ENCODE measurements at regions not wholly inside any gene's neighbourhood (a gene's known extent, or its start where the extent isn't known, plus 50 kb on each side); places are given as distances from the start of the nearest gene placed in this dataset.

DNA sequence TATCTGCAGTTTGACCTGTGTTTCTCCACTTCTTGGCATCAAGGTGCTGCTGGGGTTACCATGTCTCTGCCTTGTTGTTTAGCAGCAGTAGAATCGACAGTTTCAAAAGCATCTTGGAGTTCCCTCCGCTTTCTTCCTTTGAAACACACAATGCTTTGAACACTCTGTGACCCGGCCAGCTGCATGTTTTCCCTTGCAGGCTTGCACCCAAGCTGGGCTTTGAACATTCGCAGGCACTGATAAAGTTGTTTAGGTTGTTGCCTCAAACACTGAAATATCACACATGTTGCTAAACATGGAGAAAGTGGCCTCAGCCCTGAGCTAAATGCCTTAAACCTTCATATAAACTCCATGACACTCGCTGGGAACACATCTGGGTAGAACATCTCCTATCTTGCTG, 251.7 kb downstream of the TSN start:
- H3K9ac ChIP-seq (replicated peaks in 1 of 4; ENCODE audit: extremely low read depth in 1 of 4, low read depth in 3 of 4, low read length in 3 of 4): no peak overlapping the region
- no peak overlapping the region for H4K8ac ChIP-seq (ENCODE audit: extremely low read depth, insufficient read depth, low read length)
- H2AFZ ChIP-seq (ENCODE audit: low read length): no peak overlapping the region; the same call in 1 of the 2 replicates
- H3K27ac ChIP-seq (ENCODE audit: low read depth, low read length): no peak overlapping the region
- CTCF ChIA-PET (ENCODE audit: partially characterized antibody): interaction anchor here (1.2 to 1.5 kb wide), 3 partner anchors 14 to 105 kb away, joined by 3 read pairs; no protein-coding TSS in a partner anchor
- no peak overlapping the region for H3K4ac ChIP-seq (replicated peaks; ENCODE audit: insufficient read length, low read depth, low read length)
- POLR2A ChIA-PET (ENCODE audit: partially characterized antibody): no interaction called here
- no peaks in the 10 kb centered on the region for H3K27me3 ChIP-seq (replicated peaks in 1 of 4; ENCODE audit: control insufficient read depth in 3 of 4, extremely low read depth in 1 of 4, insufficient read depth in 3 of 4, low read length in 3 of 4)
- H3K56ac ChIP-seq (replicated peaks; ENCODE audit: insufficient read length, low read depth, low read length): no peak overlapping the region
- no peak overlapping the region for H3K4me3 ChIP-seq (ENCODE audit: extremely low read depth in 1 of 4, insufficient read depth in 2 of 4, low read depth in 3 of 4, low read length in 4 of 4)
- 87% methylated on average over 5 of the region's 5 CpGs; no CpG with 5 or more reads in 1 of the 2 experiments for WGBS, 2 experiments (ENCODE audit: extremely low coverage in 1 of 2, insufficient coverage in 1 of 2, insufficient read length in 1 of 2, insufficient replicate concordance in 2 of 2, low coverage in 1 of 2, low lambda C conversion rate in 2 of 2, missing lambda C conversion rate in 1 of 2)
- no peaks in the 10 kb centered on the region for H3K23me2 ChIP-seq (ENCODE audit: low read depth, low read length)
- FAIRE-seq (no peak), DNase-seq (ENCODE audit: low read depth in 1 of 2, low spot score in 2 of 2) (no peak)
- no peak overlapping the region for H3K4me2 ChIP-seq (ENCODE audit: insufficient read depth in 1 of 2, low read depth in 2 of 2, low read length in 2 of 2)
- H2AK5ac ChIP-seq (ENCODE audit: low read depth, low read length): no peak overlapping the region
- no peaks in the 10 kb centered on the region for H3K79me1 ChIP-seq (ENCODE audit: low read depth, low read length)
- no peaks in the 10 kb centered on the region for H4K20me1 ChIP-seq (replicated peaks in 1 of 2; ENCODE audit: control insufficient read depth in 1 of 2, insufficient read depth in 2 of 2, low read length in 2 of 2)
- H3K14ac ChIP-seq (ENCODE audit: insufficient read length): no peak overlapping the region
- no peak overlapping the region for H2BK5ac ChIP-seq (ENCODE audit: low read depth, low read length)
- H4K91ac ChIP-seq (replicated peaks; ENCODE audit: insufficient read length, low read length): no peak overlapping the region
- H2BK15ac ChIP-seq (ENCODE audit: low read length): no peak overlapping the region
- H2BK120ac ChIP-seq (replicated peaks; ENCODE audit: low read depth, low read length): no peak overlapping the region
- H2BK20ac ChIP-seq (ENCODE audit: low read length): no peak overlapping the region
- H3K18ac ChIP-seq (ENCODE audit: extremely low read depth, low read length): no peak overlapping the region
- no peak overlapping the region for H3K23ac ChIP-seq (ENCODE audit: insufficient read length)
- H3K4me1 ChIP-seq (replicated peaks in 1 of 4; ENCODE audit: control insufficient read depth in 3 of 4, insufficient read depth in 4 of 4, low read length in 3 of 4): peaks cover 0 to 5% (median 1%) of the 10 kb centered on the region in 4 experiments; a peak in 2 of 7 replicates
- no peak overlapping the region for H4K5ac ChIP-seq (ENCODE audit: insufficient read length, low read depth, low read length)
- H3K9me3 ChIP-seq (ENCODE audit: insufficient read depth in 2 of 2, low read depth in 1 of 2, low read length in 1 of 2): no peaks in the 10 kb centered on the region
- no peaks in the 10 kb centered on the region for H3K36me3 ChIP-seq (ENCODE audit: control insufficient read depth in 2 of 4, insufficient read depth in 4 of 4, low read length in 3 of 4)
- H3K79me2 ChIP-seq (ENCODE audit: control insufficient read depth in 1 of 2, insufficient read depth in 2 of 2, low read length in 2 of 2): no peaks in the 10 kb centered on the region
- no peak overlapping the region for H2BK12ac ChIP-seq (ENCODE audit: low read depth, low read length)
- TF ChIP-seq TBP (IDR thresholded peaks at IDR 0.05; ENCODE audit: low read depth, low read length): no peak
- no peak for TF ChIP-seq SUZ12 (IDR thresholded peaks at IDR 0.05; ENCODE audit: low read length)
- no peak for TF ChIP-seq HDAC2 (IDR thresholded peaks at IDR 0.05; ENCODE audit: borderline replicate concordance in 1 of 2, low read depth in 2 of 2, low read length in 2 of 2)
- no peak for TF ChIP-seq CREB1 (IDR thresholded peaks at IDR 0.05)
- TF ChIP-seq BCL11A (IDR thresholded peaks at IDR 0.05; ENCODE audit: low read depth in 2 of 2, low read length in 2 of 2): no peak
- TF ChIP-seq, protein P1, sequence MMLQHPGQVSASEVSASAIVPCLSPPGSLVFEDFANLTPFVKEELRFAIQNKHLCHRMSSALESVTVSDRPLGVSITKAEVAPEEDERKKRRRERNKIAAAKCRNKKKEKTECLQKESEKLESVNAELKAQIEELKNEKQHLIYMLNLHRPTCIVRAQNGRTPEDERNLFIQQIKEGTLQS (IDR thresholded peaks at IDR 0.05; ENCODE audit: insufficient read depth, low read depth, low read length): no peak
- TF ChIP-seq BRCA1 (IDR thresholded peaks at IDR 0.05; ENCODE audit: low read depth, low read length): no peak
- no peak for TF ChIP-seq TAF1 (IDR thresholded peaks at IDR 0.05; ENCODE audit: low read depth, low read length)
- TF ChIP-seq NANOG (IDR thresholded peaks at IDR 0.05; ENCODE audit: insufficient read depth, low read depth, low read length, poor library complexity, severe bottlenecking): no peak
- TF ChIP-seq TAF7 (optimal IDR thresholded peaks at IDR 0.05; ENCODE audit: borderline replicate concordance, low read depth, low read length): no peak
- no peak for TF ChIP-seq GABPA (IDR thresholded peaks at IDR 0.05; ENCODE audit: borderline replicate concordance, insufficient read depth, low read length)
